ENCODE measurements at regions not wholly inside any gene's neighbourhood (a gene's known extent, or its start where the extent isn't known, plus 50 kb on each side); places are given as distances from the start of the nearest gene placed in this dataset.

DNA sequence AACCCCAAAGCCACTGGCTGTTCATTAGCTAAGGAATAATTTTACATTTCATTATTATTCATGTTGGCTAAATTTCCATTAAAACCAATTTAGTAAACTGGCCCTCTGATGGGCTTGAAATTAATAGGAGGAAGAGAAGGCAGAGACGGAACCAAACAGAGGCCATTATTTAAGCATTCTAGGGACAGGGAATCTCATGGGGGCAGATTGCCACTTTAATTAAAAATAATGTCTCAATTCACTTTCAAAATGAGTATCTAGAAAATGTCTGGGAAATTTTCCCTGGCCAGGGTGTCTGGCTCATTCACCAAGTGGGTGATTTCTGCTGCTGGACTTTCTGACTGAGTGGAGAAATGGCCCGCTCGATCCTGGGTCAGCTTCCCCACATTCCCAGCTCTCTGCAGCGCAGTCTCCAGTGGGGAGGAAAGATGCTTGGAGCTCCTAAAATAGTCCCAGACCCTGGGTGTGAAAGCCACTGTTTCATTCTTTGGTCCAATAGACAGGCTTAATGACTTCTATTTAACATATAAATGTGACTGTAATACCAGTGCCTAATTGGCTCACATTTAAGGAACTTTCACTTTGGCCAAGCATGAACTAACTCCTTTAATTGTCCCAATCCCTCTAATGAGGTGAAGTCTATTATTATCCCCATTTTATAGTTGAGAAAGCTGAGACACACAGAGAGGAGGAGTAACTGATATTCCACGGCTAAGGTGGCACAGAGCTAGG lies 64.3 kb downstream of the IRX6 start:
- no peak for TF ChIP-seq ELF4 (IDR thresholded peaks at IDR 0.05)
- no peak for TF ChIP-seq HDGF (IDR thresholded peaks at IDR 0.05; ENCODE audit: borderline replicate concordance)
- no peak for TF ChIP-seq SP1 (IDR thresholded peaks at IDR 0.05)
- no peak for TF ChIP-seq FOXM1 (IDR thresholded peaks at IDR 0.05; ENCODE audit: borderline replicate concordance)
- no peak for TF ChIP-seq NFRKB (IDR thresholded peaks at IDR 0.05)
- TF ChIP-seq ZNF384 (IDR thresholded peaks at IDR 0.05), result no peak
- no peak for TF ChIP-seq TARDBP (IDR thresholded peaks at IDR 0.05)
- TF ChIP-seq BHLHE40 (IDR thresholded peaks at IDR 0.05; ENCODE audit: borderline replicate concordance), result no peak
